ENCODE measurements at regions not wholly inside any gene's neighbourhood (a gene's known extent, or its start where the extent isn't known, plus 50 kb on each side); places are given as distances from the start of the nearest gene placed in this dataset.

GRCh38 chr20:17023806-17024205 lies 203.0 kb upstream of the PCSK2 start:
- Mint-ChIP-seq H3K4me3 (no peak overlapping the region), H3K4me1 (no peaks in the 10 kb centered on the region), H3K36me3 (ENCODE audit: low read depth) (no peaks in the 10 kb centered on the region), H3K9me3 (peaks cover 6% of the 10 kb centered on the region), H3K27me3 (no peaks in the 10 kb centered on the region), H3K27ac (no peak overlapping the region)
- no peak for DNase-seq
- intact Hi-C loops (cut with micrococcal nuclease), result no loop called here

DNA sequence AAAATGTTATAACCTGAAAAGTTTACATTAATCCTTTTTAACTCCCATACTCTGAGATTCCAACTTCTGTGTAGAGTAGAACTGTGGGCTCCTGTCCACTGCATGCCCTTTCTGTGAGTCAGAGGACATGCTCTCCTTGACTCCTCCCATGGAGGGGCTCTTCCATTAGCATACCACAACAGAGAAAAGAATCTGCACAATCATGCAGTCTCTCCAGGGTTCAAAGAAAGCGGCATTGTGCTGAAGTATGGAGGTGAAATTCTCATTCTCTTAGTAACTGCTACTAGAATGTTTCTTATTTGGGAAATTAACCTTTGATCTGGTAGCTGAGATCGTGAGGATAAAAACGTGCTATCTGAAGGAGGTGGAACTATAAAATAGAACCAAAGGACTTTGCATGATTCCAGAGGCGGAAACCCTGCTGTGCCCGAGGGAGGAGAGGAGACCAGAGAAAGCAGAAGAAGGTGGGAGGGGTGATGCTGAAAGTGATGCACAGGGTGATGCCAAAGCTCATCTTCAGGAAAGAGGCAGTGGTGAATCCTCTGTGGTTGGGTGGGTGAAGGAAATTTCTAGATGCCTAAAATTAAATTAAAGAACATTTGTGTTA lies 202.2 kb upstream of the PCSK2 start:
- Mint-ChIP-seq H3K4me3 (no peak overlapping the region), H3K27me3 (no peaks in the 10 kb centered on the region), H3K9me3 (peaks cover 6% of the 10 kb centered on the region), H3K36me3 (ENCODE audit: low read depth) (no peaks in the 10 kb centered on the region), H3K27ac (no peak overlapping the region), H3K4me1 (no peaks in the 10 kb centered on the region)
- intact Hi-C loops (cut with micrococcal nuclease), result no loop called here
- no peak for DNase-seq

DNA sequence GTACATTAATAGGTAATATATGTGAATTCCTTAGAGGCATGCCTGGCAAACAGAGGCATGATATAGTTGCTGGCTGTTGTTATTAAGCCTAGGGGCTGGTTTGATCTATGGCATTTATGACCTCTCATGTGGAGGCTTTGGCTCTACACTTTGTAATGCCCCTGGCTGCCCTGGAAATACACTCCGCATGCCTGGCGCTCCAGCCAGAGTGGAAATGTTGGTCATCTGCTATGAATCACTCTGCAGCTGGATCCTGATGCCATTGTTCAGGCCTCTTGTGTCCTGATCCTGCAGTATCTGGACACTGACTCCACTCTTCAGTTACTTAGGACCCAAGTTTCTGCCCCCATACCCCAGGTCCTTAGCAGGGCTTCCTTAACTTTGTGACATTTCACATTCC lies 200.5 kb upstream of the PCSK2 start:
- H3K36me3 Mint-ChIP-seq (ENCODE audit: low read depth), result no peaks in the 10 kb centered on the region
- H3K9me3 Mint-ChIP-seq, result peaks cover 6% of the 10 kb centered on the region
- intact Hi-C loops (cut with micrococcal nuclease), result no loop called here
- H3K27me3 Mint-ChIP-seq, result no peaks in the 10 kb centered on the region
- no peaks in the 10 kb centered on the region for H3K4me1 Mint-ChIP-seq
- no peak for DNase-seq
- no peak overlapping the region for H3K27ac Mint-ChIP-seq
- H3K4me3 Mint-ChIP-seq, result no peak overlapping the region

GRCh38 chr20:17029698-17030097 lies 197.1 kb upstream of the PCSK2 start:
- no peak for DNase-seq
- H3K4me1 Mint-ChIP-seq, result no peaks in the 10 kb centered on the region
- H3K36me3 Mint-ChIP-seq (ENCODE audit: low read depth), result no peaks in the 10 kb centered on the region
- H3K4me3 Mint-ChIP-seq, result no peak overlapping the region
- no peaks in the 10 kb centered on the region for H3K27me3 Mint-ChIP-seq
- H3K9me3 Mint-ChIP-seq, result peaks cover 6% of the 10 kb centered on the region
- H3K27ac Mint-ChIP-seq, result no peak overlapping the region
- intact Hi-C loops (cut with micrococcal nuclease), result no loop called here

- no peaks in the 10 kb centered on the region for H3K9me3 Mint-ChIP-seq
- H3K27me3 Mint-ChIP-seq, result no peaks in the 10 kb centered on the region
Observed at GRCh38 chr20:17036541-17036940, 190.3 kb upstream of the PCSK2 start.

DNA sequence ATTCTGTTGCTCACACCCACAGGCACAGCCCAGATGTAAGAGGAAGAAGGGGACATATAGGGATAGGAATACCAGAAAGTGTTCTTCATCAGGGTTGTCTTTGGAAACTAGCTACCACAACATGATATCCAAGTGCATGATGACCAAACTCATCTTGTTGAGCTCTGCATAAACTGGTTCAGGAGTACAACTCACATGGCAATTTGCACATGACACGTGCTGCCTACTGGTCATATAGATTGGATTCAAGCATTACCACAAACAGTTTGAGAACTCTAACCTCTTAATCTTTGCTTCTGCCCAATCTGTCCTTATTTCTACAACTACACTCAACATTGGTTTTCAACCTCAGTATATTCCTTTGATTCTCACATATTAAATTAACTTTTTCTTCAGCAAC lies 184.7 kb upstream of the PCSK2 start:
- Mint-ChIP-seq H3K9me3 (no peaks in the 10 kb centered on the region), H3K27me3 (no peaks in the 10 kb centered on the region), H3K4me1 (no peaks in the 10 kb centered on the region), H3K36me3 (ENCODE audit: low read depth) (no peaks in the 10 kb centered on the region), H3K4me3 (no peak overlapping the region), H3K27ac (no peak overlapping the region)
- intact Hi-C loops (cut with micrococcal nuclease), result no loop called here
- no peak for DNase-seq

More at GRCh38 chr20:17036541-17036940, 190.3 kb upstream of the PCSK2 start:
- Mint-ChIP-seq H3K4me3 (no peak overlapping the region), H3K27ac (no peak overlapping the region), H3K4me1 (no peaks in the 10 kb centered on the region), H3K36me3 (ENCODE audit: low read depth) (no peaks in the 10 kb centered on the region)
- DNase-seq, result no peak
- intact Hi-C loops (cut with micrococcal nuclease), result no loop called here

DNA sequence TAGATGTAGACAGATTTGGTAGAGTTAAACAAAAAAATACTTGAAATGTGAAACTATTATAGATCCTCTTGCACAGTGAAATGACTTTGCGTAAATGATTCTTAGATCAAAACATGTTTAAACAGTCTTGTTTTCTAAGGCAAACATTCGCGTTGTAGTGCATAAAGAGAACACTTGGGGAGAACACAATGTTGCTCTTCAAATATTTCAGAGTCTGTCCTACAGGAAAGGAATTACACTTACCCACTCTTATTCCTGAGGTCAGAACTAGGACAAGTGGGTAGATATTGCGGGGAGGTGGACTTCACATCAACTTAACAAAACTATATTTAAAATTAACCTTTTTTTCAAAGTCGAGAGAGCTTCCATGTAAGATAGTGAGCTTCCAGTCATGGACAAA lies 183.5 kb upstream of the PCSK2 start:
- no peaks in the 10 kb centered on the region for H3K27me3 Mint-ChIP-seq
- no peak overlapping the region for H3K4me3 Mint-ChIP-seq
- intact Hi-C loops (cut with micrococcal nuclease), result no loop called here
- DNase-seq, result no peak
- no peaks in the 10 kb centered on the region for H3K9me3 Mint-ChIP-seq
- H3K27ac Mint-ChIP-seq, result no peak overlapping the region
- H3K36me3 Mint-ChIP-seq (ENCODE audit: low read depth), result no peaks in the 10 kb centered on the region
- no peaks in the 10 kb centered on the region for H3K4me1 Mint-ChIP-seq

DNA sequence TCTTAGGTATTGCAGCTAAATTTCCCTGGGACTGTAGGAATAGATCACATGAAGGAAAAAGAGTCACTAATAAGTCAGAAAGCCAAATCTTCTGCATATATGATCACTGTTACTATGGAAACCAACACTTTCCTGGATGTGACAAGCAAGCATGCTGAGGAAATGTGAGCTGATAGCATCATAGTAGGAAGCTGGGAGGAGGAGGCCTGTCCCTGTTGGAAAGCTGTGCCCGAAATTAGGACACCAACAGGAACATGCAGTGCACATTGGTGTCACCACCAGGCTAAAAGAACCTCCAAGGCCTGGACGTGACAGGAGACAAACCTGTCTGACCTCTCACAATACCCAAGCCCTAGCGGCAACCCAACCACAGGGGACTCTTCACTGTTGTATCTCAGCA lies 181.9 kb upstream of the PCSK2 start:
- Mint-ChIP-seq H3K4me3 (no peak overlapping the region), H3K27ac (no peak overlapping the region), H3K9me3 (no peaks in the 10 kb centered on the region), H3K27me3 (no peaks in the 10 kb centered on the region), H3K36me3 (ENCODE audit: low read depth) (no peaks in the 10 kb centered on the region), H3K4me1 (no peaks in the 10 kb centered on the region)
- intact Hi-C loops (cut with micrococcal nuclease), result no loop called here
- DNase-seq, result no peak

- Mint-ChIP-seq H3K9me3 (peaks cover 4% of the 10 kb centered on the region), H3K4me1 (no peaks in the 10 kb centered on the region), H3K27me3 (no peaks in the 10 kb centered on the region), H3K36me3 (ENCODE audit: low read depth) (no peaks in the 10 kb centered on the region), H3K4me3 (no peak overlapping the region), H3K27ac (no peak overlapping the region)
- no peak for DNase-seq
- intact Hi-C loops (cut with micrococcal nuclease), result no loop called here
Observed at GRCh38 chr20:17059465-17059864, 167.4 kb upstream of the PCSK2 start.

- Mint-ChIP-seq H3K36me3 (ENCODE audit: low read depth) (no peaks in the 10 kb centered on the region), H3K9me3 (no peaks in the 10 kb centered on the region), H3K27ac (no peak overlapping the region), H3K4me3 (no peak overlapping the region), H3K4me1 (no peaks in the 10 kb centered on the region), H3K27me3 (no peaks in the 10 kb centered on the region)
- intact Hi-C loops (cut with micrococcal nuclease), result no loop called here
- DNase-seq, result no peak
Observed at GRCh38 chr20:17061715-17062114, 165.1 kb upstream of the PCSK2 start.

DNA sequence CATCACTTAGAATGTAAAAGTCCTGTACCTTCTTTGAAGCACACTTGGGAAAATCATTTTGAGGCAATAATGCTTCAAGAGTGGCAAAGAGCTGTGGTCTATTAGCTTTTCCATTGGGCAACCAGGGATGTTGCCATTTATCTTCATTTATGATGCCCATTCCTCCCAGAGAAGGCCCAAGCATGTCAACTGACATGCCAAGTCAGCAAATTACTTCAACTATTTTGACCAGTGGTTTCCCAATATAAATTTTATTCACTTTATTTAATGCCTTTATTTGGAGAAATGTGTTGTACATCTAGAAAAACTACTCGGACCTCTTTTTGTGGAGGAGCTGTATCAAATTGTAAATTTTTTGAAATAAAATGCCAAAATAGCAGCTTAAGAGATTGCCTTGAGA lies 164.1 kb upstream of the PCSK2 start:
- H3K27me3 Mint-ChIP-seq, result no peaks in the 10 kb centered on the region
- intact Hi-C loops (cut with micrococcal nuclease), result no loop called here
- no peak overlapping the region for H3K27ac Mint-ChIP-seq
- no peaks in the 10 kb centered on the region for H3K4me1 Mint-ChIP-seq
- no peak overlapping the region for H3K4me3 Mint-ChIP-seq
- no peaks in the 10 kb centered on the region for H3K9me3 Mint-ChIP-seq
- H3K36me3 Mint-ChIP-seq (ENCODE audit: low read depth), result no peaks in the 10 kb centered on the region
- DNase-seq, result no peak

DNA sequence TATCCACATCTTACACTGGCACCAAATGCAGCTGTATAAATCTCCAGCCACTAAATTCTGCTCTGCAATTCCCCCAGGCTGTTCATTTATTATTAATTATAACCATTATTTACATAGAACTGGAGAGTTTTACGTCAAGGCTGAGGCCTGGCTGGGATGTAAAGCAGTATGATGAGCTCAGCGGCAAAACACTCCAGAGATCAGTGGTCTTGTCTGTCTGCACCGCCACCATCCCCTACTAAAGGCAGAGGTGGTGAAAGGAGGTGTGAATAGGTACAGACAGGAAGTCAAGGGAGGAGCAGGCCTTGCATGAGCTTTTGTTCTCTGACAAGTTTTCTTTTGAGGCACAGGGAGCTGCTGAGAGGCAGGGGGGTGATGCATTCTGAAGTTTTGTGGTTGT lies 159.9 kb upstream of the PCSK2 start:
- Mint-ChIP-seq H3K36me3 (ENCODE audit: low read depth) (no peaks in the 10 kb centered on the region), H3K4me3 (no peak overlapping the region), H3K27me3 (no peaks in the 10 kb centered on the region), H3K27ac (no peak overlapping the region), H3K4me1 (no peaks in the 10 kb centered on the region), H3K9me3 (no peaks in the 10 kb centered on the region)
- intact Hi-C loops (cut with micrococcal nuclease), result no loop called here
- no peak for DNase-seq

- intact Hi-C loops (cut with micrococcal nuclease), result no loop called here
- Mint-ChIP-seq H3K27me3 (no peaks in the 10 kb centered on the region), H3K27ac (no peak overlapping the region), H3K9me3 (no peaks in the 10 kb centered on the region), H3K4me3 (no peak overlapping the region), H3K36me3 (ENCODE audit: low read depth) (no peaks in the 10 kb centered on the region), H3K4me1 (no peaks in the 10 kb centered on the region)
- no peak for DNase-seq
Observed at GRCh38 chr20:17068084-17068711, 158.6 kb upstream of the PCSK2 start.

- intact Hi-C loops (cut with micrococcal nuclease), result no loop called here
- H3K4me3 Mint-ChIP-seq, result no peak overlapping the region
- H3K9me3 Mint-ChIP-seq, result no peaks in the 10 kb centered on the region
- H3K4me1 Mint-ChIP-seq, result no peaks in the 10 kb centered on the region
- no peak for DNase-seq
- no peaks in the 10 kb centered on the region for H3K27me3 Mint-ChIP-seq
- no peaks in the 10 kb centered on the region for H3K36me3 Mint-ChIP-seq (ENCODE audit: low read depth)
- no peak overlapping the region for H3K27ac Mint-ChIP-seq
Observed at GRCh38 chr20:17077030-17077429, 149.8 kb upstream of the PCSK2 start.

DNA sequence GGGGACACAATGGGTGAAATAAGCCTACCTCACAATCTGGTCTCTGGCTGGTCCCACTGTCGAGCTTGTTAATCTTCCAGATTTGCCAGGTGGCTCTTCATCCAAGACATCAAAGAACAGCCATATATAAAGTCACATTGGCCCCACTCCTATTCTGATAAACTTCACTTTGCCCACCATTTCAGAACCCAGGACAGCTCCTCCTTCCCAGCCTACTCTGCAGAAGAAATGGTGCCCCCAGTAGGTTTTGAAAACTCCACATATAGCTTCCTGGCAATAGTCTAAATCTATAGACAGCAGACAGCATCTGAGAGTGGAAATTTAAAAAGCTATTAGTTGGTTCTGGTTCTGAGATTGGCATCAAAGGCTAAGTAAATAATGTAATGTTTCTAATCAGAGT lies 143.1 kb upstream of the PCSK2 start:
- H3K9me3 Mint-ChIP-seq, result peaks cover 6% of the 10 kb centered on the region
- no peaks in the 10 kb centered on the region for H3K4me1 Mint-ChIP-seq
- no peak for DNase-seq

More for the DNA sequence above, 143.1 kb upstream of the PCSK2 start:
- H3K27ac Mint-ChIP-seq, result no peak overlapping the region
- intact Hi-C loops (cut with micrococcal nuclease), result no loop called here
- H3K36me3 Mint-ChIP-seq (ENCODE audit: low read depth), result no peaks in the 10 kb centered on the region
- H3K4me3 Mint-ChIP-seq, result no peak overlapping the region
- no peaks in the 10 kb centered on the region for H3K27me3 Mint-ChIP-seq

All from activated CD4-positive, alpha-beta T cell treated with anti-CD3 and anti-CD28 coated beads, Interleukin-2, amount 10 ng/mL, durations not matched to agents 24 days and 14 days (primary cell).